ENCODE measurements at regions not wholly inside any gene's neighbourhood (a gene's known extent, or its start where the extent isn't known, plus 50 kb on each side); places are given as distances from the start of the nearest gene placed in this dataset.

DNA sequence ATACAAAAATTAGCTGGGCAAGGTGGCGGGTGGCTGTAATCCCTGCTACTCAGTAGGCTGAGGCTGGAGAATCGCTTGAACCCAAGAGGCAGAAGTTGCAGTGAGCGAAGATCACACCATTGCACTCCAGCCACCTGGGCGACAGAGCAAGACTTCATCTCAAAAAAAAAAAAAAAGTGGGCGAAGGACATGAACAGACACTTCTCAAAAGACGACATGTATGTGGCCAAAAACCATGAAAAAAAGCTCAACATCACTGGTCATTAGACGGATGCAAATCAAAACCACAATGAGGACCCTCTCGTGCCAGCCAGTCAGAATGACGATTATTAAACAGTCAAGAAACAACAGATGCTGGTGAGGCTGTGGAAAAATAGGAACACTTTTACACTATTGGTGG is 344.9 kb upstream of the JARID2 start:
- POLR2A ChIA-PET, result no interaction called here

DNA sequence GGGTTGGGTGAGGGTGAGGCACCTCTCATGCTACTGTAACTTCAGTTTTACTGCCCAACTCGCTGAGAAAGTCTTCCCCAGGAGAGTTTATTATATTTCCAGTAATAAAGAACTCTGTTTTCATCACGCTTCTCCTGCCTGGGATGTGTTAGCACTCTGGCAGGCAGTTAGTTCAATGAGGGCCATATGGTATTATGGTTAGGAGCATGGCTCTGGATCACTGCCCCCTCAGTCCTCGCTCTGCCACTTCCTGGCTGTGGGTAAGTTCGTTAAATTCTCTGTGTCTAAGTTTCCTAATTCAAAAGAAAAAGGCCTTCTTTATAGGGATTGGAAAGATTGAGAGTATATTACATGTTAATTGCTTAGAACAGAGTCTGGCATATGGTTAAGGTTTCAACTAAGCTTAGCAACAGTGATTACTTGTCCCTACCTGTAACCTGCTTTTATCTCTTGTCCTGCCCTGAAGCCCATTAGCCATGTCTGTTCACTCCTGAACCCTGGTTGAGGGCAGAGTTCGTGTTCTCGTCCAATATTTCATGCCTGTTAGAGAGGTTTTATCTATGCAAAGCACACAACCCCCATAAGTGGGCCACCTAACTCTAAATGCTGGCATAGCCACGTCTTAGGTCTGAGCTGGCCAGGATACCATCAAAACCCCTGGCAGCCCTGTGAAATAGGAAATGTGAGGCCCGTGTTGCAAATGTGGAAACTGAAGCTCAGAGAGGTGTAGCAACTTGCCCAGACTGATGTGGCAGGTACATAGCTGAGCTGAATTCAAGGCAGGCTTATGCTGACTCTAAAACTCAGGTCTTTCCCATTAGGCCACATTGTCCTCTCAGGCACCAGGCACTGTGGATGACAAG is 342.5 kb upstream of the JARID2 start:
- Histone ChIP-seq H3K9me3 (ENCODE audit: control insufficient read depth, insufficient read depth, low read depth, low read length) (no peaks in the 10 kb centered on the region), H3K4me3 (ENCODE audit: low read depth, low read length) (no peak overlapping the region), H3K36me3 (ENCODE audit: control insufficient read depth in 2 of 2, insufficient read depth in 1 of 2, low read length in 2 of 2) (no peaks in the 10 kb centered on the region), H3K4me1 (ENCODE audit: control insufficient read depth, insufficient read depth, low read length) (no peaks in the 10 kb centered on the region), H3K27ac (ENCODE audit: extremely low read depth, low read depth, low read length) (no peak overlapping the region)
- CTCF ChIA-PET, result no interaction called here
- POLR2A ChIA-PET, result interaction anchor here (0.9 kb wide), 1 partner anchor 38 kb away, joined by 3 read pairs; no protein-coding TSS in a partner anchor
- TF ChIP-seq ZNF529 (tag by site-specific recombination; IDR thresholded peaks at IDR 0.05; ENCODE audit: insufficient replicate concordance) (no peak), ZNF629 (tag by site-specific recombination; IDR thresholded peaks at IDR 0.05) (no peak), ZNF423 (tag by site-specific recombination; IDR thresholded peaks at IDR 0.05) (no peak), ZNF48 (tag by site-specific recombination; IDR thresholded peaks at IDR 0.05) (no peak), ZNF830 (tag by site-specific recombination; IDR thresholded peaks at IDR 0.05; ENCODE audit: low read depth) (no peak), ZNF19 (tag by site-specific recombination; IDR thresholded peaks at IDR 0.05; ENCODE audit: low read depth) (no peak), RBAK (tag by site-specific recombination; IDR thresholded peaks at IDR 0.05) (no peak), ZNF292 (tag by site-specific recombination; IDR thresholded peaks at IDR 0.05; ENCODE audit: borderline replicate concordance, low read depth) (no peak), ZNF24 (tag by site-specific recombination; IDR thresholded peaks at IDR 0.05) (no peak), ZNF473 (tag by site-specific recombination; IDR thresholded peaks at IDR 0.05) (no peak), ZNF350 (tag by site-specific recombination; IDR thresholded peaks at IDR 0.05) (no peak), ZNF521 (tag by site-specific recombination; IDR thresholded peaks at IDR 0.05) (no peak), FEZF1 (tag by site-specific recombination; IDR thresholded peaks at IDR 0.05) (no peak)
- TF ChIP-seq, protein P1, sequence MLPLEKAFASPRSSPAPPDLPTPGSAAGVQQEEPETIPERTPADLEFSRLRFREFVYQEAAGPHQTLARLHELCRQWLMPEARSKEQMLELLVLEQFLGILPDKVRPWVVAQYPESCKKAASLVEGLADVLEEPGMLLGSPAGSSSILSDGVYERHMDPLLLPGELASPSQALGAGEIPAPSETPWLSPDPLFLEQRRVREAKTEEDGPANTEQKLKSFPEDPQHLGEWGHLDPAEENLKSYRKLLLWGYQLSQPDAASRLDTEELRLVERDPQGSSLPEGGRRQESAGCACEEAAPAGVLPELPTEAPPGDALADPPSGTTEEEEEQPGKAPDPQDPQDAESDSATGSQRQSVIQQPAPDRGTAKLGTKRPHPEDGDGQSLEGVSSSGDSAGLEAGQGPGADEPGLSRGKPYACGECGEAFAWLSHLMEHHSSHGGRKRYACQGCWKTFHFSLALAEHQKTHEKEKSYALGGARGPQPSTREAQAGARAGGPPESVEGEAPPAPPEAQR (tag by site-specific recombination; IDR thresholded peaks at IDR 0.05), result no peak
- TF ChIP-seq, protein P2, sequence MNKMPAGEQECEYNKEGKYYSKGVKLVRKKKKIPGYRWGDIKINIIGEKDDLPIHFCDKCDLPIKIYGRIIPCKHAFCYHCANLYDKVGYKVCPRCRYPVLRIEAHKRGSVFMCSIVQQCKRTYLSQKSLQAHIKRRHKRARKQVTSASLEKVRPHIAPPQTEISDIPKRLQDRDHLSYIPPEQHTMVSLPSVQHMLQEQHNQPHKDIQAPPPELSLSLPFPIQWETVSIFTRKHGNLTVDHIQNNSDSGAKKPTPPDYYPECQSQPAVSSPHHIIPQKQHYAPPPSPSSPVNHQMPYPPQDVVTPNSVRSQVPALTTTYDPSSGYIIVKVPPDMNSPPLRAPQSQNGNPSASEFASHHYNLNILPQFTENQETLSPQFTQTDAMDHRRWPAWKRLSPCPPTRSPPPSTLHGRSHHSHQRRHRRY (tag by site-specific recombination; IDR thresholded peaks at IDR 0.05), result no peak

More for the DNA sequence above, 344.9 kb upstream of the JARID2 start:
- no peak overlapping the region for H3K4me3 ChIP-seq (ENCODE audit: low read depth, low read length)
- no peaks in the 10 kb centered on the region for H3K9me3 ChIP-seq (ENCODE audit: control insufficient read depth, insufficient read depth, low read depth, low read length)
- TF ChIP-seq ZNF112 (tag by site-specific recombination; IDR thresholded peaks at IDR 0.05) (no peak), ZBTB7A (tag by site-specific recombination; IDR thresholded peaks at IDR 0.05; ENCODE audit: low read depth) (no peak), KLF8 (tag by site-specific recombination; IDR thresholded peaks at IDR 0.05) (no peak), ZNF48 (tag by site-specific recombination; IDR thresholded peaks at IDR 0.05) (no peak), ZNF501 (tag by site-specific recombination; IDR thresholded peaks at IDR 0.05) (no peak), ZNF155 (tag by site-specific recombination; IDR thresholded peaks at IDR 0.05) (no peak), ZNF530 (tag by site-specific recombination; IDR thresholded peaks at IDR 0.05; ENCODE audit: low read depth) (no peak), KLF9 (tag by site-specific recombination; IDR thresholded peaks at IDR 0.05; ENCODE audit: low read depth) (no peak), SP2 (tag by site-specific recombination; IDR thresholded peaks at IDR 0.05) (no peak), ZXDB (tag by site-specific recombination; IDR thresholded peaks at IDR 0.05) (no peak), ZNF19 (tag by site-specific recombination; IDR thresholded peaks at IDR 0.05; ENCODE audit: low read depth) (no peak), BCL11B (tag by site-specific recombination; IDR thresholded peaks at IDR 0.05; ENCODE audit: low read depth) (no peak), ZNF624 (tag by site-specific recombination; IDR thresholded peaks at IDR 0.05) (no peak), ZNF514 (tag by site-specific recombination; IDR thresholded peaks at IDR 0.05) (no peak), IKZF3 (tag by site-specific recombination; IDR thresholded peaks at IDR 0.05) (no peak), ZNF121 (tag by site-specific recombination; IDR thresholded peaks at IDR 0.05) (no peak)
- TF ChIP-seq, protein P3, sequence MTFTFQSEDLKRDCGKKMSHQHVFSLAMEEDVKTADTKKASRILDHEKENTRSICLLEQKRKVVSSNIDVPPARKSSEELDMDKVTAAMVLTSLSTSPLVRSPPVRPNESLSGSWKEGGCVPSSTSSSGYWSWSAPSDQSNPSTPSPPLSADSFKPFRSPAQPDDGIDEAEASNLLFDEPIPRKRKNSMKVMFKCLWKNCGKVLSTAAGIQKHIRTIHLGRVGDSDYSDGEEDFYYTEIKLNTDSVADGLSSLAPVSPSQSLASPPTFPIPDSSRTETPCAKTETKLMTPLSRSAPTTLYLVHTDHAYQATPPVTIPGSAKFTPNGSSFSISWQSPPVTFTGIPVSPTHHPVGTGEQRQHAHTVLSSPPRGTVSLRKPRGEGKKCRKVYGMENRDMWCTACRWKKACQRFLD (tag by site-specific recombination; IDR thresholded peaks at IDR 0.05), result no peak
- TF ChIP-seq, protein P4, sequence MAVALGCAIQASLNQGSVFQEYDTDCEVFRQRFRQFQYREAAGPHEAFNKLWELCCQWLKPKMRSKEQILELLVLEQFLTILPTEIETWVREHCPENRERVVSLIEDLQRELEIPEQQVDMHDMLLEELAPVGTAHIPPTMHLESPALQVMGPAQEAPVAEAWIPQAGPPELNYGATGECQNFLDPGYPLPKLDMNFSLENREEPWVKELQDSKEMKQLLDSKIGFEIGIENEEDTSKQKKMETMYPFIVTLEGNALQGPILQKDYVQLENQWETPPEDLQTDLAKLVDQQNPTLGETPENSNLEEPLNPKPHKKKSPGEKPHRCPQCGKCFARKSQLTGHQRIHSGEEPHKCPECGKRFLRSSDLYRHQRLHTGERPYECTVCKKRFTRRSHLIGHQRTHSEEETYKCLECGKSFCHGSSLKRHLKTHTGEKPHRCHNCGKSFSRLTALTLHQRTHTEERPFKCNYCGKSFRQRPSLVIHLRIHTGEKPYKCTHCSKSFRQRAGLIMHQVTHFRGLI (tag by site-specific recombination; IDR thresholded peaks at IDR 0.05), result no peak
- TF ChIP-seq, protein P5, sequence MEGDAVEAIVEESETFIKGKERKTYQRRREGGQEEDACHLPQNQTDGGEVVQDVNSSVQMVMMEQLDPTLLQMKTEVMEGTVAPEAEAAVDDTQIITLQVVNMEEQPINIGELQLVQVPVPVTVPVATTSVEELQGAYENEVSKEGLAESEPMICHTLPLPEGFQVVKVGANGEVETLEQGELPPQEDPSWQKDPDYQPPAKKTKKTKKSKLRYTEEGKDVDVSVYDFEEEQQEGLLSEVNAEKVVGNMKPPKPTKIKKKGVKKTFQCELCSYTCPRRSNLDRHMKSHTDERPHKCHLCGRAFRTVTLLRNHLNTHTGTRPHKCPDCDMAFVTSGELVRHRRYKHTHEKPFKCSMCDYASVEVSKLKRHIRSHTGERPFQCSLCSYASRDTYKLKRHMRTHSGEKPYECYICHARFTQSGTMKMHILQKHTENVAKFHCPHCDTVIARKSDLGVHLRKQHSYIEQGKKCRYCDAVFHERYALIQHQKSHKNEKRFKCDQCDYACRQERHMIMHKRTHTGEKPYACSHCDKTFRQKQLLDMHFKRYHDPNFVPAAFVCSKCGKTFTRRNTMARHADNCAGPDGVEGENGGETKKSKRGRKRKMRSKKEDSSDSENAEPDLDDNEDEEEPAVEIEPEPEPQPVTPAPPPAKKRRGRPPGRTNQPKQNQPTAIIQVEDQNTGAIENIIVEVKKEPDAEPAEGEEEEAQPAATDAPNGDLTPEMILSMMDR (tag by site-specific recombination; IDR thresholded peaks at IDR 0.05), result no peak
- H3K4me1 ChIP-seq (ENCODE audit: control insufficient read depth, insufficient read depth, low read length), result no peaks in the 10 kb centered on the region
- no peak overlapping the region for H3K27ac ChIP-seq (ENCODE audit: extremely low read depth, low read depth, low read length)
- CTCF ChIA-PET, result no interaction called here
- H3K36me3 ChIP-seq (ENCODE audit: control insufficient read depth in 2 of 2, insufficient read depth in 1 of 2, low read length in 2 of 2), result no peaks in the 10 kb centered on the region
